RWPE1 (cell line): ENCODE measurements at regions not wholly inside any gene's neighbourhood (a gene's known extent, or its start where the extent isn't known, plus 50 kb on each side); places are given as distances from the start of the nearest gene placed in this dataset.

ENCODE experiments used
- CTCF ChIA-PET: fragments of 350-600 bp; sonication (Branson Sonifier 250); formaldehyde crosslinking; extraction: SDS; loops from one replicate; lab custom pipeline; 2021; lab: Yijun Ruan, JAX
- POLR2A ChIA-PET: fragments of 400-600 bp; formaldehyde crosslinking; extraction: SDS; loops from one replicate; lab custom pipeline; 2020; ENCODE audit warnings: antibody characterized with exemption; ENCODE audit not compliant: low non-redundant PET; lab: Yijun Ruan, JAX
- DNase-seq: peaks from one replicate; pipeline ENCODE4 v3.0.0; 2012; ENCODE audit warnings: low spot score
- H3K27ac ChIP-seq: fragments of 450-650 bp; 2 replicates; pipeline ENCODE4 v1.5.1; 2017
- TF ChIP-seq, protein P1 (sequence below): fragments of 450-650 bp; conservative IDR thresholded peaks from 2 replicates; pipeline ENCODE4 v1.5.1; 2017; ENCODE audit warnings: low read depth, mild to moderate bottlenecking

DNA sequence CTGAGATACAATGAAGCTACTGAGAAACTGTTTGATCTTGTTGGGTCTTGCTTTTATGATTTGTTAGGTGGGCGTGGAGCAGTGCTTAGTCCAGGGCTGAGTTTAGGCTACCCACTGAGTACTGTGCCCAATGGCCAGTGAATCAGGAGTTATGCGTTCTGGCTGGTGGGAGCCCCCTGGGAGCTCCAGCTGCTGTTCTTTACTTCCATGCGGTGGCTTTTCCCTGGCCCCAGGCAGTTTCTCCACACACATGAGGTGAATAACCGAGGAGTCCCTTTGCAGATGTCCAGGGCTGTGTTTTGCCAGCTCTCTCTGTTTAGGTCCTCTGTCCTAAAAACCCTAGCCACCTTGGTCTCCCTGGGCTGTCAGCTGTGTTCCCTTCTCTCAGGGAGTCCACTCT lies 106.5 kb downstream of the KLF13 start:
- H3K27ac ChIP-seq = peak overlapping the region; percentile 88
- DNase-seq = no peak
- ChIA-PET POLR2A (no interaction called here), CTCF (interaction anchor here (0.6 to 0.7 kb wide), 2 partner anchors 117 to 231 kb away, joined by 3 to 4 read pairs; no protein-coding TSS in a partner anchor)
- TF ChIP-seq, protein P1, sequence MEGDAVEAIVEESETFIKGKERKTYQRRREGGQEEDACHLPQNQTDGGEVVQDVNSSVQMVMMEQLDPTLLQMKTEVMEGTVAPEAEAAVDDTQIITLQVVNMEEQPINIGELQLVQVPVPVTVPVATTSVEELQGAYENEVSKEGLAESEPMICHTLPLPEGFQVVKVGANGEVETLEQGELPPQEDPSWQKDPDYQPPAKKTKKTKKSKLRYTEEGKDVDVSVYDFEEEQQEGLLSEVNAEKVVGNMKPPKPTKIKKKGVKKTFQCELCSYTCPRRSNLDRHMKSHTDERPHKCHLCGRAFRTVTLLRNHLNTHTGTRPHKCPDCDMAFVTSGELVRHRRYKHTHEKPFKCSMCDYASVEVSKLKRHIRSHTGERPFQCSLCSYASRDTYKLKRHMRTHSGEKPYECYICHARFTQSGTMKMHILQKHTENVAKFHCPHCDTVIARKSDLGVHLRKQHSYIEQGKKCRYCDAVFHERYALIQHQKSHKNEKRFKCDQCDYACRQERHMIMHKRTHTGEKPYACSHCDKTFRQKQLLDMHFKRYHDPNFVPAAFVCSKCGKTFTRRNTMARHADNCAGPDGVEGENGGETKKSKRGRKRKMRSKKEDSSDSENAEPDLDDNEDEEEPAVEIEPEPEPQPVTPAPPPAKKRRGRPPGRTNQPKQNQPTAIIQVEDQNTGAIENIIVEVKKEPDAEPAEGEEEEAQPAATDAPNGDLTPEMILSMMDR = no peak

DNA sequence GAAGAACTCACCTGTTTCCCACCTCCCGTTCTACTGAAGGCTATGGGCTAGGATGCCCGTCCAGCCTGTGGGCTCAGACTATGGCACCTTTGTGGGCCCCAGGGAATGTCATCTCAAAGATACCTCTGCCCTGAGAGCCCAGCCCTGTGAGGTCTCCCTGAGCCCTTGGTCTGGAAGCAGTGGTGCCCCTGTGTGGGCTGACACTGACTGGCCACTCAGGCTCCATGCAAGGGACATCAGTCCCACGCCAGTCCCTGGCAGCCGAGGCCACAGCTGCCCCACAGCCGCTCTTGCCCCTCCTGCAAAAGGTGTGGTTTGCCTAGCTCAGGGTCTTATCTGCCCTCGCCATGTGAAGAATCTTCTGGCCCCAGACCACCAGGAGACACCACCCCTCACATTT lies 106.9 kb downstream of the KLF13 start:
- no peak for DNase-seq
- ChIA-PET CTCF (interaction anchor here (0.6 to 0.7 kb wide), 2 partner anchors 118 to 232 kb away, joined by 3 to 4 read pairs; no protein-coding TSS in a partner anchor), POLR2A (no interaction called here)
- H3K27ac ChIP-seq = peak overlapping the region; percentile 88
- TF ChIP-seq, protein P1 = no peak

DNA sequence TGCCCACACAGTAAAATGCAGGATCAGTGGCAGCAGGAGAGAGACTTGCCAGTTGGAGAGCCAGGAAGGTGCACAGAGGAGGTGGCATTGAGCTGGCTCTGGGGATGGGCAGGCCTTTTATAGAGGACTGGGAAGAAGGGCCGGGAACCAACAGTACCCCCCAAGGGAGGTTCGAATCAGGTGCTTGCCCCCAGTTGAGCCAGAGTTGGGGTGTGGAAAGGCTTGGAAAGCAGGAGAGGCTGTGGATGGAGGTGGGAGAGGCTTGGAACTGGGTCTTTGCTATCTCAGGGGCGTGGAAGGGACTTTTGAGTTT lies 107.6 kb downstream of the KLF13 start:
- peak overlapping the region; percentile 88 for H3K27ac ChIP-seq
- POLR2A ChIA-PET = no interaction called here
- CTCF ChIA-PET = interaction anchor here (0.6 to 1.7 kb wide), 2 partner anchors 54 to 69 kb away, joined by 3 to 4 read pairs; no protein-coding TSS in a partner anchor
- no peak for DNase-seq
- TF ChIP-seq, protein P1 = no peak

DNA sequence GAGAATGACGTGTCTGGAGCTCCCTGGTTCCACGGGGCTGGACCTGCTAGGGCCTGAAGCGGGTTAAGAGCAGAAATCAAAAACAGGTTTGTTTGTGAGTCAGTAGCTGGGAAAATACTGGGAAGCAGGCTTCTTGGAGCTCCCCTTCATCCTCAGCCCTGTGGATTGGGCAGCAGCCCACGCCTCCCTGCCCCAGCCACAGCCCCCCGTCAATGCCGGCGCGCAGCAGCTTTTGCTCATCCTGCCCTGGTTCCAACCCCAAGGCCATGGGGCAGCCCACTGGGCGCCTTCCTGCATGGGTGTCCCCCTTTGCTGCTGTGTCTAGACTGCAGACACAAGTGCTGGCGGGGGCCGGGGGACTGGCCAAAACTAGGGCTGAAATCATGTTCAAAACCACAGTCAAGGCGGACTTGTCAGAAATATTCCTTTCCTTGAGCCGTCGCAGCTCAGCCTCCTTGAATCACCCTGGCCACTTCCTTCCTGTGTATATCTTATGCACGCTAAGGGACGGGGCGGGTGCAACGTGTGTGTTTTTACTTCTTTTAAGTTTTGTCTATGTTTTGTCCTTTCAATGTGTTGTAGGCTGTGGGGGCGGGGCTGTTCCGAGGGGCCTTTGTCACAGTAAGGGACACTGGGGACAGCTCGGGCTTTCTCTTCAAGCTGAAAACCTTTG lies 108.1 kb downstream of the KLF13 start:
- peak; percentile 51 for DNase-seq
- POLR2A ChIA-PET = no interaction called here
- H3K27ac ChIP-seq = peak overlapping the region; percentile 88
- TF ChIP-seq, protein P1 = no peak
- CTCF ChIA-PET = interaction anchor here (0.6 to 1.7 kb wide), 3 partner anchors 46 to 69 kb away, joined by 3 to 4 read pairs (median 3); no protein-coding TSS in a partner anchor

DNA sequence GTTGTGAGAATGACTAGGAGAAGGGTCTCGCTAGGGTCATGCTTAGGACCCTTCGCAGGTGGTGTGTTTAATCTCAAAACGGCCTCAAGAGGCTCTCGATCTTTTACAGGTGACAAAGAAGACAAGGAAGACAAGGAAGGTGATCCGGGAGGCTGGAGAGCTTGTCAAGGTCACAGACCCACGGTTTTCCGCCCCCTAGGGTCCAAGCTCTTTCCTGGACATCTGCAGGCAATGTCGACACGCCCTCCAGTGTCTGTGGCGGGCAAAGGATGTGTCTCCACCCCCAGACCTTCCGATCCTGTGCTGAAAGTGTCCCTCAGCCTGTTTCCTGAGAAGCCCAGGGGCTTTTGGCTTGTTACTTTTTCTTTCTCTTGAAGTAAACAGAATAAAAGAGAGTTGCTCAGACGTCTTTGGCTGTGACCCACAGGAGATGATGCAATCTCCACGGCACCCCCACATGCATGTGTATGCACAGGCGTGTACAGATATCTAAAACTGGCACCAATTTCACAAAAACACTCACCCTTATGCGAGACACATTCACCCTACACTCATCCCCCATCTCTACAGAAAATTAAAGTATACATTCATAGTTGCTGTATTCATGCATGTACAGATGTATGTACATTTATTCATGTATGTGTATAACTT lies 108.8 kb downstream of the KLF13 start:
- TF ChIP-seq, protein P1 = peak; percentile 81
- peak overlapping the region; percentile 88 for H3K27ac ChIP-seq
- CTCF ChIA-PET = interaction anchor here (0.7 to 1.7 kb wide), 2 partner anchors 46 to 53 kb away, joined by 3 to 4 read pairs; no protein-coding TSS in a partner anchor
- peak; percentile 70 for DNase-seq
- POLR2A ChIA-PET = no interaction called here

DNA sequence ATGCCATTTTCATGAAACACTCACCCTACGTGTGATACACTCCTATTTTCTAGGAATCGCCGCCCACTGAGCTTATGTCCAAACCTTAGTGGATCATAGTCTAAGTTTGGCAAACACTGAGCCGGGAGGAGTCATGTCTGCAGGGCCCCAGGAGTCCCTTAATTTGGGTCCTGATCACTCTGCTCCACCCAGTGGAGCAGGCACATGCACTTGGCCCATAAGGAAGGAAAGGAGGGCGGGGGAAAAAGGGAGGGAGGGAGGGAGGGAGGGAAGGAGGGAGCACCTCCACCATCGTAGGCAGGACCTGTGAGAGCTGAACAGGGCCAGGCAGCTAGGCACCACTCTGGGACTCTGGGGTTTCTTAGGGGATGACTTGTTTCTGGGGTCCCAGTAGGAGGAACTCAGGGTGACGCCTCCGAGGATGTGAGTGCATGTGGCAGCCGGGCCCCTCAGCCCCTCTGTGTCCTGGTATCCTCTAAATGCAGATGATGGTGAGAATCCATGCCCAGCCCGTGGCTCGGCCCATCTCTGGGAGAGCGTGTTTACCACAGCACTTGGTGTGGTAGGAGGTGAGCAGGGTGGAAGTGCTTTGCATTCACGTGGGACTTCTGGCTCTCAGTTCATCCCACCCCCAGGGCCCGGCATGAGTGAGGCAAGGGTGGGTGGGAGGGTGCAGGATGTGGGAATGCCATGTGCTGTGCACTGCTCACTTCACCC lies 109.4 kb downstream of the KLF13 start:
- DNase-seq = peak; percentile 18
- POLR2A ChIA-PET = no interaction called here
- TF ChIP-seq, protein P1 = no peak
- CTCF ChIA-PET = interaction anchor here (1.7 kb wide), 1 partner anchor 52 kb away, joined by 4 read pairs; no protein-coding TSS in a partner anchor
- peak overlapping the region; percentile 88 for H3K27ac ChIP-seq
